Nephron (organoid): ENCODE measurements at regions not wholly inside any gene's neighbourhood (a gene's known extent, or its start where the extent isn't known, plus 50 kb on each side); places are given as distances from the start of the nearest gene placed in this dataset.

Experiments
- H3K27ac Mint-ChIP-seq, 3 experiments: 2 replicates each; pipeline ENCODE4 v1.8.0; 2020; ENCODE audit warnings: mixed read lengths in 3 of 3, mild to moderate bottlenecking in 2 of 3, moderate library complexity in 1 of 3
- H3K27me3 Mint-ChIP-seq: 2 replicates; pipeline ENCODE4 v1.8.0; 2021; ENCODE audit warnings: low read depth, mild to moderate bottlenecking, moderate library complexity, mixed read lengths
- H3K36me3 Mint-ChIP-seq: 2 replicates; pipeline ENCODE4 v1.8.0; 2020; ENCODE audit warnings: low read depth, mixed read lengths
- H3K4me1 Mint-ChIP-seq: 2 replicates; pipeline ENCODE4 v1.8.0; 2020; ENCODE audit warnings: mixed read lengths
- H3K4me3 Mint-ChIP-seq, 3 experiments: 2 replicates each; pipeline ENCODE4 v1.8.0; 2020; ENCODE audit warnings: mild to moderate bottlenecking in 3 of 3, mixed read lengths in 3 of 3, moderate library complexity in 2 of 3
- H3K9me3 Mint-ChIP-seq: 2 replicates; pipeline ENCODE4 v1.8.0; 2020; ENCODE audit warnings: mixed read lengths
- CTCF ChIP-seq, 3 experiments: fragments of 200-600 bp; sonication (generic); IDR thresholded peaks; one replicate each; pipeline ENCODE4 v1.5.0; 2021; ENCODE audit warnings: antibody characterized with exemption in 3 of 3; ENCODE audit not compliant: unreplicated experiment in 3 of 3

- no peak for TF ChIP-seq CTCF (IDR thresholded peaks at IDR 0.05; ENCODE audit: unreplicated experiment in 3 of 3)
- Mint-ChIP-seq H3K36me3 (no peaks in the 10 kb centered on the region), H3K9me3 (no peaks in the 10 kb centered on the region), H3K4me3 (no peak overlapping the region), H3K27ac (no peak overlapping the region), H3K4me1 (peaks cover 6% of the 10 kb centered on the region), H3K27me3 (no peaks in the 10 kb centered on the region)
Observed at GRCh38 chr12:66879409-66879808, 200.5 kb upstream of the GRIP1 start.

GRCh38 chr12:66881386-66881785 lies 202.5 kb upstream of the GRIP1 start:
- Mint-ChIP-seq H3K9me3 (no peaks in the 10 kb centered on the region), H3K4me3 (no peak overlapping the region), H3K36me3 (no peaks in the 10 kb centered on the region), H3K27ac (no peak overlapping the region), H3K27me3 (no peaks in the 10 kb centered on the region), H3K4me1 (peaks cover 6% of the 10 kb centered on the region)
- TF ChIP-seq CTCF (IDR thresholded peaks at IDR 0.05; ENCODE audit: unreplicated experiment in 3 of 3): no peak

GRCh38 chr12:66884091-66884490 lies 205.2 kb upstream of the GRIP1 start:
- Mint-ChIP-seq H3K27ac (no peak overlapping the region), H3K36me3 (no peaks in the 10 kb centered on the region), H3K27me3 (no peaks in the 10 kb centered on the region), H3K9me3 (no peaks in the 10 kb centered on the region), H3K4me3 (no peak overlapping the region), H3K4me1 (peaks cover 6% of the 10 kb centered on the region)
- TF ChIP-seq CTCF (IDR thresholded peaks at IDR 0.05; ENCODE audit: unreplicated experiment in 3 of 3): no peak

- H3K27ac Mint-ChIP-seq: no peak overlapping the region
- no peak for TF ChIP-seq CTCF (IDR thresholded peaks at IDR 0.05; ENCODE audit: unreplicated experiment in 3 of 3)
- no peaks in the 10 kb centered on the region for H3K27me3 Mint-ChIP-seq
Observed at GRCh38 chr12:66885115-66885875, 206.4 kb upstream of the GRIP1 start.

GRCh38 chr12:66896797-66897196 lies 217.9 kb upstream of the GRIP1 start:
- H3K36me3 Mint-ChIP-seq: peaks cover 6% of the 10 kb centered on the region
- TF ChIP-seq CTCF (IDR thresholded peaks at IDR 0.05; ENCODE audit: unreplicated experiment in 3 of 3): no peak
- H3K9me3 Mint-ChIP-seq: no peaks in the 10 kb centered on the region
- peaks cover 30% of the 10 kb centered on the region for H3K4me1 Mint-ChIP-seq
- no peak overlapping the region for H3K4me3 Mint-ChIP-seq
- no peak overlapping the region for H3K27ac Mint-ChIP-seq
- no peaks in the 10 kb centered on the region for H3K27me3 Mint-ChIP-seq

More at GRCh38 chr12:66885115-66885875, 206.4 kb upstream of the GRIP1 start:
- Mint-ChIP-seq H3K36me3 (no peaks in the 10 kb centered on the region), H3K4me3 (no peak overlapping the region), H3K4me1 (no peaks in the 10 kb centered on the region), H3K9me3 (no peaks in the 10 kb centered on the region)
